IMR-90 (cell line): ENCODE measurements at regions not wholly inside any gene's neighbourhood (a gene's known extent, or its start where the extent isn't known, plus 50 kb on each side); places are given as distances from the start of the nearest gene placed in this dataset.

ENCODE experiments used
- ATAC-seq: fragments of 200-7000 bp; cut with Tn5 transposase; 2 replicates; pipeline ENCODE4 v1.9.1; 2020; ENCODE audit warnings: low read depth, mild to moderate bottlenecking, moderate library complexity
- BruUV-seq: library from RNA; stranded (reverse); fragments of 400-500 nt; replicated peaks from 2 replicates; lab custom pipeline; 2021; lab: Mats Ljungman, UMichigan
- CTCF ChIA-PET: fragments of 300-600 bp; formaldehyde crosslinking; extraction: SDS; loops from one replicate; lab custom pipeline; 2021; ENCODE audit warnings: antibody characterized with exemption; lab: Yijun Ruan, JAX
- POLR2A ChIA-PET: fragments of 300-600 bp; sonication (Branson Sonifier 250); formaldehyde crosslinking; loops from one replicate; lab custom pipeline; 2022; ENCODE audit warnings: antibody characterized with exemption; ENCODE audit not compliant: unreplicated experiment; lab: Charles Lee
- DNase-seq: peaks from one replicate; pipeline ENCODE4 v3.0.0; 2013
- H2AFZ ChIP-seq: replicated peaks from 2 replicates; pipeline ENCODE3; 2013; ENCODE audit warnings: low read length, mild to moderate bottlenecking; ENCODE audit not compliant: poor library complexity
- H2AK5ac ChIP-seq: 2 replicates; pipeline ENCODE4 v1.6.1; 2013; ENCODE audit warnings: low read depth, low read length, inconsistent platforms
- H2AK9ac ChIP-seq: replicated peaks from 2 replicates; pipeline ENCODE3; 2013; ENCODE audit warnings: mild to moderate bottlenecking, low read depth, low read length, moderate library complexity; ENCODE audit not compliant: poor library complexity
- H2BK120ac ChIP-seq: 2 replicates; pipeline ENCODE4 v1.6.1; 2013; ENCODE audit warnings: low read depth, low read length, inconsistent platforms
- H2BK15ac ChIP-seq: 3 replicates; pipeline ENCODE4 v1.6.1; 2013; ENCODE audit warnings: low read depth, low read length, inconsistent platforms
- H2BK20ac ChIP-seq: 2 replicates; pipeline ENCODE4 v1.6.1; 2013; ENCODE audit warnings: low read depth, mild to moderate bottlenecking, inconsistent platforms, low read length, moderate library complexity
- H2BK5ac ChIP-seq: 2 replicates; pipeline ENCODE4 v1.6.1; 2013; ENCODE audit warnings: mild to moderate bottlenecking, low read depth, low read length, inconsistent platforms; ENCODE audit not compliant: poor library complexity, severe bottlenecking
- H3K14ac ChIP-seq: replicated peaks from 2 replicates; pipeline ENCODE4 v1.6.1; 2013; ENCODE audit warnings: low read depth, low read length, inconsistent platforms
- H3K18ac ChIP-seq: 2 replicates; pipeline ENCODE4 v1.6.1; 2013; ENCODE audit warnings: low read depth, low read length, control low read depth
- H3K23ac ChIP-seq: 2 replicates; pipeline ENCODE4 v1.6.1; 2013; ENCODE audit warnings: low read depth, low read length, inconsistent platforms
- H3K27ac ChIP-seq: 2 replicates; pipeline ENCODE4 v1.5.1; 2013; ENCODE audit warnings: mild to moderate bottlenecking, control low read depth, low read length; ENCODE audit not compliant: insufficient read depth
- H3K27me3 ChIP-seq: 2 replicates; pipeline ENCODE4 v1.6.1; 2013; ENCODE audit warnings: low read length; ENCODE audit not compliant: control insufficient read depth, insufficient read depth
- H3K36me3 ChIP-seq: 2 replicates; pipeline ENCODE4 v1.6.1; 2013; ENCODE audit warnings: low read length, mixed read lengths; ENCODE audit not compliant: control insufficient read depth, insufficient read depth
- H3K4ac ChIP-seq: 2 replicates; pipeline ENCODE4 v1.6.1; 2013; ENCODE audit warnings: low read depth, low read length, inconsistent platforms
- H3K4me1 ChIP-seq: 2 replicates; pipeline ENCODE4 v1.6.1; 2013; ENCODE audit warnings: low read length, mixed read lengths; ENCODE audit not compliant: control insufficient read depth, insufficient read depth
- H3K4me2 ChIP-seq: 2 replicates; pipeline ENCODE4 v1.6.1; 2013; ENCODE audit warnings: low read depth, mild to moderate bottlenecking, control low read depth, low read length, moderate library complexity
- H3K4me3 ChIP-seq: 2 replicates; pipeline ENCODE4 v1.5.1; 2013; ENCODE audit warnings: low read depth, mild to moderate bottlenecking, control low read depth, low read length, moderate library complexity; ENCODE audit not compliant: insufficient read depth
- H3K56ac ChIP-seq: 2 replicates; pipeline ENCODE4 v1.6.1; 2013; ENCODE audit warnings: low read length, inconsistent platforms; ENCODE audit not compliant: insufficient read depth; ENCODE audit errors: extremely low read depth
- H3K79me1 ChIP-seq, 2 experiments: 2 replicates each; pipeline ENCODE4 v1.6.1; 2013; ENCODE audit warnings: low read length in 2 of 2, inconsistent platforms in 1 of 2, low read depth in 1 of 2
- H3K9ac ChIP-seq: 2 replicates; pipeline ENCODE4 v1.6.1; 2013; ENCODE audit warnings: low read depth, low read length, control low read depth
- H3K9me1 ChIP-seq: 2 replicates; pipeline ENCODE4 v1.6.1; 2013; ENCODE audit warnings: low read length, inconsistent platforms; ENCODE audit not compliant: insufficient read depth
- H3K9me3 ChIP-seq: 2 replicates; pipeline ENCODE4 v1.6.1; 2013; ENCODE audit warnings: low read length; ENCODE audit not compliant: control insufficient read depth, insufficient read depth
- H4K20me1 ChIP-seq: 2 replicates; pipeline ENCODE4 v1.6.1; 2013; ENCODE audit warnings: low read length, inconsistent platforms; ENCODE audit not compliant: insufficient read depth
- H4K5ac ChIP-seq: 2 replicates; pipeline ENCODE4 v1.6.1; 2013; ENCODE audit warnings: mild to moderate bottlenecking, low read depth, low read length, control low read depth
- H4K8ac ChIP-seq, 2 experiments: 2 replicates each; pipeline ENCODE4 v1.6.1; 2013; ENCODE audit warnings: low read depth in 2 of 2, low read length in 2 of 2, control low read depth in 1 of 2, inconsistent platforms in 1 of 2
- H4K91ac ChIP-seq: 2 replicates; pipeline ENCODE4 v1.6.1; 2013; ENCODE audit warnings: low read depth, low read length, inconsistent platforms; ENCODE audit not compliant: insufficient read depth
- CHD1 ChIP-seq: IDR thresholded peaks from 2 replicates; pipeline ENCODE4 v1.6.1; 2012; ENCODE audit warnings: low read depth, low read length, improper control_type of control experiment
- MAFK ChIP-seq: IDR thresholded peaks from 2 replicates; pipeline ENCODE4 v1.6.1; 2012; ENCODE audit warnings: low read depth, low read length, improper control_type of control experiment
- MAZ ChIP-seq: IDR thresholded peaks from 2 replicates; pipeline ENCODE4 v1.6.1; 2012; ENCODE audit warnings: low read depth, mild to moderate bottlenecking, low read length, improper control_type of control experiment, moderate library complexity, borderline replicate concordance
- NFE2L2 ChIP-seq: fragments of 150-350 bp; IDR thresholded peaks from 2 replicates; pipeline ENCODE4 v1.6.1; 2016; ENCODE audit warnings: low read depth, mild to moderate bottlenecking, low read length
- RCOR1 ChIP-seq: IDR thresholded peaks from 2 replicates; pipeline ENCODE4 v1.6.1; 2012; ENCODE audit warnings: mild to moderate bottlenecking, low read length, improper control_type of control experiment; ENCODE audit not compliant: insufficient replicate concordance
- WGBS, 2 experiments: methylation state at CpG; one replicate each; pipeline versions ENCODE4 v1.1.5 to v1.1.7; 2013; ENCODE audit warnings: missing lambda C conversion rate in 2 of 2; ENCODE audit not compliant: insufficient read length in 1 of 2; ENCODE audit errors: extremely low coverage in 2 of 2; 5-methylcytosine and 5-hydroxymethylcytosine counted together
- dilution Hi-C: fragments of 300-500 bp; cut with HindIII; formaldehyde crosslinking; loops from one replicate; pipeline ENCODE4 v1.14.3; 2018; ENCODE audit warnings: low sequenced_read_pairs; ENCODE audit not compliant: unreplicated experiment
- in situ Hi-C: fragments of 300-500 bp; cut with MboI; formaldehyde crosslinking; loops from 3 replicates; pipeline ENCODE4 v1.14.3; 2019; ENCODE audit warnings: low sequenced_read_pairs, inconsistent platforms, mixed read lengths
- intact Hi-C: fragments of 100-400 bp; cut with micrococcal nuclease; formaldehyde crosslinking; loops from 2 replicates; pipeline ENCODE4 v1.10.0; 2022

DNA sequence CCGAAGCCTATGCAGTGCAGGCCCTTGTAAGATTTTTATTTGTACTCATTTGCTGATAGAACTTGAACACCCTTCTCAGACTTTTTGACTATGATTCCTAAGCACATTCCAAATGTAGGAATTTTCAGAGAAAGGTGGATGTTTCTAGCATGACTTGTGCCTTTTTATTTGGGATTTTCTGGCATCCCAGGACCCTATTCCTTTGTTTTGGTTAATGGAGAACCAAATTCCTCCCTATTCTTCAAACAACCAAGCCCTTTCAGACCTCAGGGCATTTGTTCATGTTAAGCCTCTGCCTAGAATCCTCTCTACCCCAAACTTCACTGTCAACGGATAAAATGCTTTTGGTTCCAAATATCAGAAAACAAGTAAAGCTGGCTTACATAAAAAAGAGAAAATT is 371.1 kb downstream of the DDX10 start:
- no peak overlapping the region for H4K8ac ChIP-seq
- H3K9ac ChIP-seq: no peak overlapping the region
- H3K27me3 ChIP-seq: no peaks in the 10 kb centered on the region
- H2BK15ac ChIP-seq: no peak overlapping the region
- no peak overlapping the region for H4K91ac ChIP-seq
- TF ChIP-seq CHD1 (no peak), MAZ (no peak), RCOR1 (no peak), NFE2L2 (no peak), MAFK (no peak)
- no peak overlapping the region for H3K56ac ChIP-seq
- no peak overlapping the region for H3K18ac ChIP-seq
- no peak overlapping the region for H3K4me2 ChIP-seq
- no peak overlapping the region for H3K27ac ChIP-seq
- in situ Hi-C loops: no loop called here
- H3K36me3 ChIP-seq: no peaks in the 10 kb centered on the region
- no CpG with 5 or more reads among the region's 2 CpGs for WGBS, 2 experiments
- no peak overlapping the region for H3K4ac ChIP-seq
- ChIA-PET CTCF (no interaction called here), POLR2A (no interaction called here)
- intact Hi-C loops: no loop called here
- H2BK5ac ChIP-seq: no peak overlapping the region
- BruUV-seq: no TSS peak
- no peak overlapping the region for H3K4me3 ChIP-seq
- H2AFZ ChIP-seq: no peak overlapping the region
- no peaks in the 10 kb centered on the region; the same call in 1 of the 2 replicates for H3K9me1 ChIP-seq
- H2BK120ac ChIP-seq: no peak overlapping the region
- no peaks in the 10 kb centered on the region for H3K9me3 ChIP-seq
- no peaks in the 10 kb centered on the region for H3K79me1 ChIP-seq
- H2AK5ac ChIP-seq: no peak overlapping the region
- no peak for DNase-seq
- H3K4me1 ChIP-seq: no peaks in the 10 kb centered on the region; the same call in 1 of the 2 replicates
- no peak overlapping the region for H3K23ac ChIP-seq
- ATAC-seq: no peak
- no peak overlapping the region for H3K14ac ChIP-seq
- H2BK20ac ChIP-seq: no peak overlapping the region
- no peak overlapping the region for H2AK9ac ChIP-seq
- dilution Hi-C loops: no loop called here
- no peak overlapping the region for H4K5ac ChIP-seq
- no peaks in the 10 kb centered on the region for H4K20me1 ChIP-seq
